ENCODE measurements at regions not wholly inside any gene's neighbourhood (a gene's known extent, or its start where the extent isn't known, plus 50 kb on each side); places are given as distances from the start of the nearest gene placed in this dataset.

DNA sequence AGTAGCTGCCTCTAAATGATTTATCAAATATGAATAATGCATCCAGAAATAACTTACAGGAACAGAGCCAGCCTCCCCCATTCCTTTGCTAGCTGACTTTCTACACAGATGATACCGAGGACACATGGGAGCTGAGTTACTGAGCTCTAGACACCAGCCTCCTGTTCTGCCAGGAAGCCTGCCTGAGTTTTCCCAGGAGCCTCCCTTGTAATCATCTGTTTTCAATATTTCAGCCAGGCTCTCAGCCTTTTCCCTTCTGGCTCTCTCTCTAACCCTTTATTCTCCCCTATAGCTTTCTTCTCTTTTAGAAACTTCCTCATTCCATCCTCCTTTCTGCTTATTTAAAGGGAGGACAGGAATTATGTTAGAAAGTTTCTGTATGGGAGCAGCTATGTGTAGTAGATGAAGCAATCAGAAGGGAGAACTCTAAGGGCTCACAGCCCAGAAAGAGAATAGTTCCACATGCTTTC, 911.6 kb downstream of the TDRD15 start:
- no peak overlapping the region for H3K27ac ChIP-seq

GRCh38 chr2:22037274-22037673, 913.5 kb downstream of the TDRD15 start:
- TF ChIP-seq, protein P1, sequence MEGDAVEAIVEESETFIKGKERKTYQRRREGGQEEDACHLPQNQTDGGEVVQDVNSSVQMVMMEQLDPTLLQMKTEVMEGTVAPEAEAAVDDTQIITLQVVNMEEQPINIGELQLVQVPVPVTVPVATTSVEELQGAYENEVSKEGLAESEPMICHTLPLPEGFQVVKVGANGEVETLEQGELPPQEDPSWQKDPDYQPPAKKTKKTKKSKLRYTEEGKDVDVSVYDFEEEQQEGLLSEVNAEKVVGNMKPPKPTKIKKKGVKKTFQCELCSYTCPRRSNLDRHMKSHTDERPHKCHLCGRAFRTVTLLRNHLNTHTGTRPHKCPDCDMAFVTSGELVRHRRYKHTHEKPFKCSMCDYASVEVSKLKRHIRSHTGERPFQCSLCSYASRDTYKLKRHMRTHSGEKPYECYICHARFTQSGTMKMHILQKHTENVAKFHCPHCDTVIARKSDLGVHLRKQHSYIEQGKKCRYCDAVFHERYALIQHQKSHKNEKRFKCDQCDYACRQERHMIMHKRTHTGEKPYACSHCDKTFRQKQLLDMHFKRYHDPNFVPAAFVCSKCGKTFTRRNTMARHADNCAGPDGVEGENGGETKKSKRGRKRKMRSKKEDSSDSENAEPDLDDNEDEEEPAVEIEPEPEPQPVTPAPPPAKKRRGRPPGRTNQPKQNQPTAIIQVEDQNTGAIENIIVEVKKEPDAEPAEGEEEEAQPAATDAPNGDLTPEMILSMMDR (conservative IDR thresholded peaks at IDR 0.05), result no peak
- no peak for TF ChIP-seq ZFX (IDR thresholded peaks at IDR 0.05)
- no peak overlapping the region for H3K27ac ChIP-seq

More for the DNA sequence above, 911.6 kb downstream of the TDRD15 start:
- no peak for TF ChIP-seq ZFX (IDR thresholded peaks at IDR 0.05)
- TF ChIP-seq, protein P1 (conservative IDR thresholded peaks at IDR 0.05), result no peak

DNA sequence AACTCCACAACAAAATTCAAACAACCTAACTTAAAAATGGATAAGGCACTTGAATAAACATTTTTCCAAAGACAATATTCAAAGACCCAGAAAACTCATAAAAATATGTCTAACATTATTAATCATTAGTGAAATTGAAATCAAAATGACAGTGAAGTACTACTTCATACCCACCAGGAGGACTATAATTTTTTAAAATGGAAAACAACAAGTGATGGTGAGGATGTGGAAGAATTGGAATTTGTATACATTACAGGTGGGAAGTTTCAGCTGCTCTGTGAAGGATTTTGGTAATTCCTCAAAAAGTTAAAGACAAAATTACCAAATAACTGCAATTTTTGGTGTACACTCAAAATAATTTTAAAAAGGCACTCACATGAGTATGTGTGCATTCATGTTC, 920.0 kb downstream of the TDRD15 start:
- TF ChIP-seq, protein P1 (conservative IDR thresholded peaks at IDR 0.05), result no peak
- no peak for TF ChIP-seq ZFX (IDR thresholded peaks at IDR 0.05)
- H3K27ac ChIP-seq, result no peak overlapping the region

- no peak overlapping the region for H3K27ac ChIP-seq
- no peak for TF ChIP-seq ZFX (IDR thresholded peaks at IDR 0.05)
- TF ChIP-seq, protein P1 (conservative IDR thresholded peaks at IDR 0.05), result no peak
Observed at GRCh38 chr2:22055784-22056620, 932.2 kb downstream of the TDRD15 start.

DNA sequence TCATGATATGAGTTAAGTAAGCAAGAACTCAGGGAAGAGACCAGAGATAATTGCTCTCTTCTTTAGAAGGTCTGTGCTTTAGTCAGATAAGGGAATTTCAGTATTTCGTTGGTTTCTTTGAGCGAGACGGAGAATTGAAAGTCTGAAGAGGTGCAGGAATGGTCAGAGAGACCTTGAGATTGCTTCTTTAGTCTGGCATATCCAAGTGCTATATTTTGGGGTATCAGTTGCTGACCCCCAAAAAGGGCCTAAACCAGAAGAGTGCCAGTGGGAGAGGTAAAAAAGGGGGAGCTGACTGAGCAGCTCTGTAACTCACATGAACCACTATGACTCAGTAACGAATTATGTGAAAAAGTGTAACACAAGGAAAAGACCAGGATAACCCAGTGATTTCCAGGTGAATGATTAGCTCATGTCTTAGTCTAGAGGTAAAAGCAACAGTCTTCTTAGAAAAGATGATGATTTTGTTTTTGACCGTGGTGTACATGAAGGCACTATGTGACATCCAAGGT, 932.9 kb downstream of the TDRD15 start:
- TF ChIP-seq, protein P1 (conservative IDR thresholded peaks at IDR 0.05), result no peak
- TF ChIP-seq ZFX (IDR thresholded peaks at IDR 0.05), result no peak
- H3K27ac ChIP-seq, result no peak overlapping the region

DNA sequence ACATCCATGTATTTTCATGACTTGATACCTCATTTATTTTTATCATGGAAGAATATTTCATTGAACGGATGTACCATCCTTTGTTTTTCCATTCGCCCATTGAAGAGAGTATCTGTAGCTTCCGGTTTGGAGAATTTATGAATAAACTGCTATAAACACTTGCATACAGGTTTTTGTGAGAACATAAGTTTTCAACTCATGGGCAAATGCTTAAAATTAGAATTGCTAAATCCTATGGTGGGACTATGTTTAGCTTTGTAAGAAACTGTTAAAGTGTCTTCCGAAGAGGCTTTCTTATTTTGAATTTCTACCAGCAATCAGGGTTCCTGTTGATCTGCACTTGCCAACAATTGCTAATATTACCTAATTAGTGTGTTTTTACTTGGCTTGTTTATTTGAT, 938.9 kb downstream of the TDRD15 start:
- no peak overlapping the region for H3K27ac ChIP-seq
- TF ChIP-seq ZFX (IDR thresholded peaks at IDR 0.05), result no peak
- TF ChIP-seq, protein P1 (conservative IDR thresholded peaks at IDR 0.05), result no peak

DNA sequence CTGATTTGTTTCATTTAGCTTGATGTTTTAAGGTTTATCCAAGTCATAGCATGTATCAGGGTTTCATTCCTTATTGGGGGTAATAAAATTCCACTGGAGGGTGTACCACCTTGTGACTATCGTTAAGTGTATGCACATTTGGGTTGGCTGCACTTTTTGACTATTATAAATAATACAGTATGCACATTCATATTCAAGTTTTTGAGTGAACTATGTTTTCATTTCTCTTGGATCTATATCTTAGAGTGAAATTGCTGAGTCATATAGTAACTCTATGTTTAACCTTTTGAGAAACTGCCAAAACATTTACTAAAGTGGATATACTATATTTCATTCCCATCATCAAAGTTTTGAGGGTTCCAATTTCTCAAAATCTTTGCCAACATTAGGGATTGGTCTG, 952.7 kb downstream of the TDRD15 start:
- TF ChIP-seq ZFX (IDR thresholded peaks at IDR 0.05), result no peak
- TF ChIP-seq, protein P1 (conservative IDR thresholded peaks at IDR 0.05), result no peak
- H3K27ac ChIP-seq, result no peak overlapping the region

Measured in C4-2B (cell line).